HEK293 (cell line): ENCODE measurements at regions not wholly inside any gene's neighbourhood (a gene's known extent, or its start where the extent isn't known, plus 50 kb on each side); places are given as distances from the start of the nearest gene placed in this dataset.

Experiments used
- CTCF ChIA-PET: fragments of 350-600 bp; formaldehyde crosslinking; extraction: SDS; loops from one replicate; lab custom pipeline; 2021; ENCODE audit warnings: antibody characterized with exemption; lab: Yijun Ruan, JAX
- POLR2A ChIA-PET: fragments of 300-600 bp; formaldehyde crosslinking; extraction: SDS; loops from one replicate; lab custom pipeline; 2020; ENCODE audit warnings: antibody characterized with exemption, inconsistent platforms; lab: Yijun Ruan, JAX
- H3K27ac ChIP-seq: fragments of 200-500 bp; sonication (Bioruptor generic); 2 replicates; pipeline ENCODE4 v1.5.1; 2014; ENCODE audit warnings: low read depth, low read length, control low read depth, inconsistent platforms; ENCODE audit errors: extremely low read depth
- H3K36me3 ChIP-seq, 2 experiments: fragments of 200-500 bp in 1 of 2; sonication (Bioruptor generic) in 1 of 2; 1 replicate in 1 of 2; 2 replicates in 1 of 2; pipeline ENCODE4 v1.5.1; 2014 to 2017; ENCODE audit warnings: inconsistent platforms in 2 of 2, low read length in 2 of 2; ENCODE audit not compliant: control insufficient read depth in 2 of 2, insufficient read depth in 1 of 2
- H3K4me1 ChIP-seq: fragments of 200-500 bp; sonication (Bioruptor generic); 2 replicates; pipeline ENCODE4 v1.5.1; 2014; ENCODE audit warnings: mild to moderate bottlenecking, low read length, inconsistent platforms; ENCODE audit not compliant: control insufficient read depth, insufficient read depth
- H3K4me3 ChIP-seq: 2 replicates; pipeline ENCODE4 v1.5.1; 2011; ENCODE audit warnings: low read depth, mild to moderate bottlenecking, control low read depth, low read length, moderate library complexity
- H3K9me3 ChIP-seq: fragments of 200-500 bp; sonication (Bioruptor generic); 2 replicates; pipeline ENCODE4 v1.5.1; 2014; ENCODE audit warnings: low read depth, low read length, inconsistent platforms; ENCODE audit not compliant: control insufficient read depth, insufficient read depth
- BCL6B ChIP-seq: fragments of 450-650 bp; formaldehyde crosslinking; IDR thresholded peaks from 2 replicates; pipeline ENCODE4 v1.5.1; 2017; ENCODE audit warnings: missing biosample characterization, missing genetic modification characterization
- ELK4 ChIP-seq: IDR thresholded peaks from 2 replicates; pipeline ENCODE4 v1.6.1; 2011; ENCODE audit warnings: mild to moderate bottlenecking, low read depth, low read length, borderline replicate concordance
- KLF7 ChIP-seq: fragments of 450-650 bp; formaldehyde crosslinking; IDR thresholded peaks from 2 replicates; pipeline ENCODE4 v1.5.1; 2016; ENCODE audit warnings: missing biosample characterization, missing genetic modification characterization, borderline replicate concordance
- KLF9 ChIP-seq: fragments of 450-650 bp; formaldehyde crosslinking; IDR thresholded peaks from 2 replicates; pipeline ENCODE4 v1.5.1; 2016; ENCODE audit warnings: missing biosample characterization, missing genetic modification characterization, low read depth
- OSR2 ChIP-seq: fragments of 450-650 bp; formaldehyde crosslinking; IDR thresholded peaks from 2 replicates; pipeline ENCODE4 v1.5.1; 2016; ENCODE audit warnings: missing biosample characterization, missing genetic modification characterization
- PRDM1 ChIP-seq: fragments of 450-650 bp; formaldehyde crosslinking; IDR thresholded peaks from 2 replicates; pipeline ENCODE4; 2016; ENCODE audit warnings: missing biosample characterization, missing genetic modification characterization
- PRDM6 ChIP-seq: fragments of 450-650 bp; formaldehyde crosslinking; IDR thresholded peaks from 2 replicates; pipeline ENCODE4 v1.5.1; 2017; ENCODE audit warnings: missing biosample characterization, missing genetic modification characterization
- SETDB1 ChIP-seq: IDR thresholded peaks from one replicate; pipeline ENCODE4 v1.6.1; 2017; ENCODE audit warnings: mild to moderate bottlenecking, low read length, moderate library complexity, mixed read lengths; ENCODE audit not compliant: insufficient read length
- TRIM28 ChIP-seq: IDR thresholded peaks from 2 replicates; pipeline ENCODE4 v1.6.1; 2011; ENCODE audit warnings: low read length, control low read depth, borderline replicate concordance
- YY2 ChIP-seq: fragments of 450-650 bp; formaldehyde crosslinking; IDR thresholded peaks from 2 replicates; pipeline ENCODE4 v1.5.1; 2016; ENCODE audit warnings: missing biosample characterization, missing genetic modification characterization
- ZBTB17 ChIP-seq: fragments of 450-650 bp; formaldehyde crosslinking; IDR thresholded peaks from 2 replicates; pipeline ENCODE4 v1.5.1; 2016; ENCODE audit warnings: missing biosample characterization, missing genetic modification characterization
- ZBTB26 ChIP-seq: fragments of 450-650 bp; formaldehyde crosslinking; optimal IDR thresholded peaks from 2 replicates; pipeline ENCODE3; 2016; ENCODE audit warnings: missing biosample characterization, mild to moderate bottlenecking, missing genetic modification characterization
- ZBTB49 ChIP-seq: fragments of 450-650 bp; formaldehyde crosslinking; IDR thresholded peaks from 2 replicates; pipeline ENCODE4 v1.5.1; 2016; ENCODE audit warnings: missing biosample characterization, missing genetic modification characterization, low read depth
- ZNF112 ChIP-seq: fragments of 450-650 bp; formaldehyde crosslinking; IDR thresholded peaks from 2 replicates; pipeline ENCODE4 v1.5.0; 2017; ENCODE audit warnings: missing biosample characterization, missing genetic modification characterization
- ZNF121 ChIP-seq: fragments of 450-650 bp; formaldehyde crosslinking; IDR thresholded peaks from 2 replicates; pipeline ENCODE4 v1.5.1; 2016; ENCODE audit warnings: missing biosample characterization, missing genetic modification characterization
- ZNF174 ChIP-seq: fragments of 450-650 bp; formaldehyde crosslinking; IDR thresholded peaks from 2 replicates; pipeline ENCODE4 v1.5.0; 2017; ENCODE audit warnings: missing biosample characterization, mild to moderate bottlenecking, missing genetic modification characterization
- ZNF184 ChIP-seq: fragments of 450-650 bp; IDR thresholded peaks from 2 replicates; pipeline ENCODE4 v1.5.1; 2018; ENCODE audit warnings: missing biosample characterization, mild to moderate bottlenecking, missing genetic modification characterization
- ZNF221 ChIP-seq: fragments of 450-650 bp; formaldehyde crosslinking; IDR thresholded peaks from 2 replicates; pipeline ENCODE4 v1.5.1; 2017; ENCODE audit warnings: missing biosample characterization, missing genetic modification characterization, borderline replicate concordance
- ZNF23 ChIP-seq: fragments of 450-650 bp; formaldehyde crosslinking; IDR thresholded peaks from 2 replicates; pipeline ENCODE4 v1.5.1; 2016; ENCODE audit warnings: missing biosample characterization, missing genetic modification characterization, borderline replicate concordance
- ZNF366 ChIP-seq: fragments of 450-650 bp; formaldehyde crosslinking; conservative IDR thresholded peaks from 2 replicates; pipeline ENCODE4 v1.5.1; 2016; ENCODE audit warnings: missing biosample characterization, missing genetic modification characterization
- ZNF423 ChIP-seq: fragments of 450-650 bp; formaldehyde crosslinking; IDR thresholded peaks from 2 replicates; pipeline ENCODE4 v1.5.1; 2016; ENCODE audit warnings: missing biosample characterization, missing genetic modification characterization
- ZNF558 ChIP-seq: fragments of 450-650 bp; formaldehyde crosslinking; IDR thresholded peaks from 2 replicates; pipeline ENCODE4 v1.5.1; 2016; ENCODE audit warnings: missing biosample characterization, missing genetic modification characterization
- ZNF580 ChIP-seq: fragments of 450-650 bp; formaldehyde crosslinking; IDR thresholded peaks from 2 replicates; pipeline ENCODE4 v1.5.1; 2016; ENCODE audit warnings: missing biosample characterization, missing genetic modification characterization
- ZNF660 ChIP-seq: fragments of 450-650 bp; IDR thresholded peaks from 2 replicates; pipeline ENCODE4 v1.5.1; 2018; ENCODE audit warnings: missing biosample characterization, mild to moderate bottlenecking, missing genetic modification characterization

GRCh38 chr2:121010998-121011397 lies 274.0 kb downstream of the TFCP2L1 start:
- ChIA-PET CTCF (interaction anchor here (0.6 to 1.9 kb wide), 5 partner anchors 9 to 315 kb away, joined by 3 to 8 read pairs (median 3); no protein-coding TSS in a partner anchor), POLR2A (no interaction called here)
- Histone ChIP-seq H3K36me3 (no peaks in the 10 kb centered on the region), H3K4me3 (no peak overlapping the region), H3K27ac (no peak overlapping the region), H3K4me1 (peaks cover 5% of the 10 kb centered on the region), H3K9me3 (no peaks in the 10 kb centered on the region)
- TF ChIP-seq ZNF580 (tag by site-specific recombination): no peak
- TF ChIP-seq ZNF221: no peak
- no peak for TF ChIP-seq ZNF174 (tag by site-specific recombination)
- no peak for TF ChIP-seq ZBTB49 (tag by site-specific recombination)
- no peak for TF ChIP-seq YY2 (tag by site-specific recombination)
- TF ChIP-seq KLF7 (tag by site-specific recombination): no peak
- peak; percentile 99 for TF ChIP-seq ZNF558 (tag by site-specific recombination)

GRCh38 chr2:121014876-121015275 lies 270.1 kb downstream of the TFCP2L1 start:
- Histone ChIP-seq H3K4me3 (no peak overlapping the region), H3K9me3 (no peaks in the 10 kb centered on the region), H3K36me3 (no peaks in the 10 kb centered on the region), H3K4me1 (no peaks in the 10 kb centered on the region), H3K27ac (no peak overlapping the region)
- ChIA-PET CTCF (interaction anchor here (0.7 kb wide), 1 partner anchor 8 kb away, joined by 3 read pairs; no protein-coding TSS in a partner anchor), POLR2A (no interaction called here)
- TF ChIP-seq ZNF112 (tag by site-specific recombination) (no peak), ZNF184 (peak; percentile 66; the same call in 1 of the 2 replicates)

GRCh38 chr2:121015971-121016485 lies 269.0 kb downstream of the TFCP2L1 start:
- Histone ChIP-seq H3K4me1 (no peaks in the 10 kb centered on the region), H3K9me3 (no peaks in the 10 kb centered on the region), H3K4me3 (no peak overlapping the region), H3K27ac (no peak overlapping the region), H3K36me3 (no peaks in the 10 kb centered on the region)
- ChIA-PET POLR2A (no interaction called here), CTCF (interaction anchor here (1.0 to 2.6 kb wide), 2 partner anchors 79 to 321 kb away, joined by 3 to 10 read pairs; no protein-coding TSS in a partner anchor)
- TF ChIP-seq OSR2 (no peak), ZBTB17 (tag by site-specific recombination) (no peak), ZNF366 (no peak), ZNF121 (tag by site-specific recombination) (no peak), ZNF23 (tag by site-specific recombination) (no peak), ZBTB26 (no peak), PRDM1 (tag by site-specific recombination) (no peak), ELK4 (no peak), ZNF423 (tag by site-specific recombination) (no peak), SETDB1 (no peak), PRDM6 (tag by site-specific recombination) (no peak), KLF9 (tag by site-specific recombination) (no peak), BCL6B (tag by site-specific recombination) (no peak), ZNF660 (no peak), TRIM28 (no peak)
